Stimulated activated CD8-positive, alpha-beta memory T cell treated with anti-CD3 and anti-CD28 coated beads, Interleukin-4, amount 100 ng/mL, for 4 hours (primary cell): ENCODE measurements at regions not wholly inside any gene's neighbourhood (a gene's known extent, or its start where the extent isn't known, plus 50 kb on each side); places are given as distances from the start of the nearest gene placed in this dataset.

Source experiments
- DNase-seq, 2 donors: peaks; one replicate each; pipeline ENCODE4 v3.0.0-alpha.2; 2020; ENCODE audit warnings: low read depth in 2 of 2, low spot score in 1 of 2

DNA sequence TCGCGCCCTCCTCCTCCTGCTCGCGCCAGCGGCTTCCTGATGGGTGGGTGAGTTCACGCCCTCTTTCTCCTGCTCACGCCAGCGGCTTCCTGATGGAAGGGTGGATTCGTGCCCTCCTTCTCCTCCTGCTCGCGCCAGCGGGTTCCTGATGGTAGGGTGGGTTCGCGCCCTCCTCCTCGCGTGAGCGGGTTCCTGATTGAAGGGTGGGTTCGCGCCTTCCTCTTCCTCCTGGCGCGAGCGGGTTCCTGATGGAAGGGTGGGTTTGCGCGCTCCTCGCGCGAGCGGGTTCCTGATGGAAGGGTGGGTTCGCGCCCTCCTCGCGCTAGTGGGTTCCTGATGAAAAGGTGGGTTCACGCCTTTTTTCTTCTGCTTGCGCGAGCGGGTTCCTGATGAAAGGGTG, 62.0 kb upstream of the MGAT5 start:
- no peak for DNase-seq

DNA sequence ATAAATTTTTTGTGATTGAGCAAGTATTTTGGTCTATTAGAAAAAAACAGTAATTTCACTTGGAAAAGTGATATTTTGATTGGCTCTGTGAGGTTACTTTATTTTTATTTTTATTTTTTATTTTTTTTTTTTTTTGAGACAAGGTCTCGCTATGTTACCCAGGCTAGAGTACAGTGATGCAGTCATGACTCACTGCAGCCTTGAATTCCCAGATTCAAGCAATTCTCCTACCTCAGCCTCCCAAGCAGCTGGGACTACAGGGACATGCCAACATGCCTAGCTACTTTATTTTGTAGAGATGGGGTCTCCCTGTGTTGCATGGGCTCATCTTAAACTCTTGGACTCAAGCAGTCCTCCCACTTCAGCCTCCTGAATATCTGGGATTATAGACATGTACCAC, 60.9 kb upstream of the MGAT5 start:
- no peak for DNase-seq

DNA sequence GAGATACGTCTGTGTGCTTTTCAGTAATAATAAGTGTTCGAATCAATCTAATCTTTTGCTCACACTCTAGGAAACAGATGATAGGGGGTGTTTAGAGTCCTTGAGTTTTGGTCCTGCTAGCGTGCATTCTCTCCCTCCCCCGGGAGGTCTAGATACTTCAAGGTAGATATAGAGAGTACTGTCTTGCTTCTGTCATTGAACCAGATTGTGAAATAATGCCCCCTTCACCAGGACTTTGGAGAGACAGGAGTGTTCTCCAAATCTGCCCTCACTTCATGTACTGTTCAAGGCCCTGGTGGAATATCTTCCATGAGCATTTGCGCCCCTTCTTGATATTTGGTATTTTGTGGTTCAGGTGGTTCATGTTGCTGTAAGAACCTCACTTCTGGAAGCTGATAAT, 59.4 kb upstream of the MGAT5 start:
- no peak for DNase-seq

DNA sequence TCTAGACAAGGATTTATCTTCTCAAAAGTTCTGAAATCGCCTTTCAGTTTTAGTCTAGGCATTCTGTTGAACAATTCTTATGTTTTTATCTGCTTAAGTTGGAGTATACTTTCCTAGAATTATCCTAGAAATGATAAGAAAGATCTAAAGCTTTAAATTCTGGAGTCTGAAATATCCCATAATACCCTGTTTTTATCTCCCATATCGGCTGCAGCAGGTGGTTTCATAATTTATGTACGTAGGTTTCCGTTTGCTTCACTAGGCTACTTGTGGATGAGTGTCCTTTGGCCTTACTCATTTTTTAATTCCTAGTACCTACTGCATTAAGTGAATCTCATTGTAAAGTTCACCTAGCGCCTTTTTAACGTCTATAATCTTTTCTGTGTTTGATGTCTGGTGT, 58.5 kb upstream of the MGAT5 start:
- DNase-seq, result no peak

DNA sequence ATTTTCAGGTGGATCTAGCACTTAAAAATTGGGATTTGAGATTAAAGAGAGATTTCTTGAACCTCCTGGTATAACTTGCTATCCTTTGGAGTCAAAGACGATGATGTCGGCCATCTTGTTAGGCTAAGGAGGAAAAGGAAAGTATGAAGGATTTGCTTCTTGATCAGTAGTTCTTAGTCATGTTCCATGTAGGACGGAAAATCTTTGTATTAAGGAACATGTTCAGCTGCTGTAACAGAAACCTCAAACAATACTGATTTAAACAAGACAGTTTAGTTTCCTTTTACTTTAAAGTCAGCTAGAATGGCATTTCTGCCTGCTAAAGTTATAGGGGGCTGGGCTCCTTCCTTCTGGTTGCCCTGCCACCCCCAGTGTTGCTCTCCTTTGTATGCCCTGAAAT, 56.4 kb upstream of the MGAT5 start:
- no peak for DNase-seq

DNA sequence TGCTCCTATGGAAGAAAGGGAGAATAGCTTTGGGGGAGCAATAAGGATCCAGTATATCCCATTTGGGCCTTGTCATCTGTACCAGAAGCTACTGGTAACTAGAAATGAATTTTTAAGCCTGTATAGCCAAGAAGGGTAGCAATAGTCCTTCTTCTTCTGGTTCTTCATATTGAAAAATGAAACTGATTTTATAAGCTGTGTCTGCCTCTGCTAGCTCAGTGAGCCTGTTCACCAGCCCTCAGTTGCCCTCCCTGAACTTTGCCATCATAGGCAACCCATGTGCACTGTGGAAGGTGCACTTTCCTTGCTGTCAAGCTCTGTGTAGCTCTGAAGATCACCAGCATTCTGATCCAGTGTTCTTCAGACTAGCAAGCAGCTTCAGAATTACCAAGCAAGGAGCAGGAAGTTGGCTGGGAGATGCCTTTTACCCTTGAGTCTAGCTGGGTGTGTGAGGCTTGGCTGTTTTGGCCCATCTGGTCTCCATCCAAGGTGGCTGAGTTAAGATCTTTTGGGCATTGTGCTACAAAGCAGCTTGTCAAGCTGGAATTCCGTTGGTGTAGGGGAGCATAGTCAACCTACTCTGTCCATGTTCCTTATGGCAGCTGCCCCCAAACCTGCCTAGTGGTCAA, 55.8 kb upstream of the MGAT5 start:
- DNase-seq, result no peak

DNA sequence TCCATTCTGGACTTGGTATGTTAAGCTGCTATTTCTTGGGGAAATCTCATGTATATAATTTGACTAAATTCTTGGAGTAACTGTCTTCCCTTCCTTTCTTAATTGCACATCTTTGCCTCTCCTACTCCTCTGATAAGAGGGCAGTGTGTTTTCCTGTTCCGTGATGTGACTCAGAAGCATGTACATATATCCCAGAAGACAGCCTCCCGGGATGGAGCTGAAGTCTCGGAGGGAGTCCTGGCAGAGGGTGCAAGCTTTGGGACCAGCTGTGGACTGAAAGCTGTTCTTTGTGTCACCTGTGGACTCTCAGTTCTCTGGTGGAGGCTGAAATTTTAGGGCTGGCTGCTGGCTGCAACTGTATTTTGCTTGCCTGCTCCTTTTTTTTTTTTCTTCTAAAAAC, 54.7 kb upstream of the MGAT5 start:
- no peak for DNase-seq

DNA sequence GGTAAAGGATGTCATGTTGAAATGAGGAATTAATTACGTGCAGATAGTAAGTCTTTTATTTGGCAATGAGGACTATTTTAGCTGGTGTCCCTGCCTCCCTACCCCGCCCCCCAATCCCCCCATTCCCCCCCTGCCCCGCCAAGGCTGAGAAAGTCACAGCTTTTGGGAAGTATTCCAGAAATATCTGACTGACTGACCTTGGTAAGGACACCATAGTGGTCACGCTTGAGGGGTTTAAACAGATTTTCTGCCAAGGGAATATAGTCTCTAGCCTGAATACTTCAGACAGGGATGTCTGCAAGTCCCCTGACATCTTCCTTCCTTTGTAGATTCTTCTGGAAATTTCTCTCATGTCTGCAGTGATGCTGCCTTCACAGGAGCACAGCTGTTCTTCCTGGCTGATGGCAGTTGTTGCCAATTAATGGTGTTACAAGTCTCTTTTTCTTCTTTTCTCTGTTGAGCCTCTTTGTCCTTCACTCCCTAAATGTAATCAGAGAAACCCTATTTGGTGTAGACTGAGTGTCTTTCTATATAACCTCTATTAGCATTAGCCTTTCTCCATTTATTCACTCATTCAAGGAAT, 53.7 kb upstream of the MGAT5 start:
- DNase-seq, result no peak

DNA sequence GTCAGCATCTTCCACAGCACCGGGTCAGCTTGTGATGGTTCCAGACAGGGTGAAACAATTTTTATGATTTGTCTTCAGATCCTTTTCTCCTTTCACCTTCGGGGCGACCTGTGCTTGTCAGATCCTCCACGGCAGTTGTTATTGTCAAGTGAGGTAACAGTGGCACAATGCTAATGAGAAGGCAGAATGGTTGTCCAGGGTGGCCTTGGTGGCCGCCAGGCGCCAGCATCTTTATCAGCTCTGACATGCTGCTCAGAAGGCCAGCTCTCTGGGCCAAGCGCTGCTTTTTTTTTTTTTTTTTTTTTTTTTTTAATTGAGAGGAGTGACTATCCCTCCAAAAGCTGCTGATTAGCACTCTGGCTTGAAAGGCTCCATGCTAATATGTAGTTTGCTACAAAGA, 52.3 kb upstream of the MGAT5 start:
- no peak for DNase-seq

DNA sequence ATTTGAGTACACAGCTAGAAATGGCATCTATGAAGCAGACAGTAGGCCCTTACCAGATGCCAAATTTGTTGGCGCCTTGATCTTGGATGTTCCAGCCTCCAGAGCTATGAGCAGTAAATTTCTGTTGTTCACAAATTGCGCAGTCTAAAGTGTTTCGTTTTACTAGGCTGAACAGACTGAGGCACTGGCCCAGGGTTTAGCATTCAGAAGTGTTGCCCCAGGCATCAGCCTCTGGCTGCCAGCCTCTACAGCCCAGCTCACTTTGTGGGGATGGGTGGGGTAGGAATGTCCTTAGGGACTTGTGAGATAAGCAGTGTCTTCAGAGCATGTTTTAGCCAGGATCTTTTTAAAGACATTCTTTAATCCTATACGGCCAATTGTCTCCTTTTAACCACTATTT, 51.5 kb upstream of the MGAT5 start:
- DNase-seq, result no peak

DNA sequence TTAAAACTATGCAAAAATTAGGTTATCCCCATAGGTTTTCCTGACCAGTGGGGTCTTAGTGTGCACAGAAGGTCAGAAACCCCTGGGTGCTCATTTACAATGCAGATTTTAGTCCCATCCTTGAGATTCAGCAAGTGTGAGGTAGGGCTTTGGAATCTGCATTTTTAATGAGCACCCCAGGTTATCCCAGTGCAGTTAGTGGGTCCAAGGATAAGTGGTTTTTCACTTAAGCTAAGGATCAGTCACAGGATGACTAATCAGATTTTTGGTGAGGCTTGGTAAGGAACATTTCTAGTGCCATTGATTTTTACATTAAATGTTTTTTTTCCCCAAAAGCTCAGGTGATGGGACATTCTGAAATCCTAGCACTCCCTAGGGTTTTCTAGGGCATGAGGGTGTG, 50.7 kb upstream of the MGAT5 start:
- no peak for DNase-seq
